Neuronal stem cell (in vitro differentiated cells): ENCODE measurements at regions not wholly inside any gene's neighbourhood (a gene's known extent, or its start where the extent isn't known, plus 50 kb on each side); places are given as distances from the start of the nearest gene placed in this dataset.

Experiments
- DNase-seq: peaks from one replicate; pipeline ENCODE4 v3.0.0-alpha.2; 2013; ENCODE audit warnings: low spot score
- H2AFZ ChIP-seq: one replicate; pipeline ENCODE4 v1.6.1; 2013; ENCODE audit warnings: mild to moderate bottlenecking, low read length, inconsistent platforms
- H2AK5ac ChIP-seq: 2 replicates; pipeline ENCODE4 v1.6.1; 2013; ENCODE audit warnings: low read depth, mild to moderate bottlenecking, inconsistent platforms, low read length, moderate library complexity, mixed read lengths
- H2BK120ac ChIP-seq: 2 replicates; pipeline ENCODE4 v1.6.1; 2013; ENCODE audit warnings: low read depth, mild to moderate bottlenecking, inconsistent platforms, low read length, moderate library complexity, mixed read lengths
- H2BK12ac ChIP-seq: one replicate; pipeline ENCODE4 v1.6.1; 2013; ENCODE audit warnings: low read length, inconsistent platforms
- H2BK15ac ChIP-seq: 2 replicates; pipeline ENCODE4 v1.6.1; 2013; ENCODE audit warnings: mild to moderate bottlenecking, low read length, inconsistent platforms, mixed read lengths
- H2BK5ac ChIP-seq: one replicate; pipeline ENCODE4 v1.6.1; 2013; ENCODE audit warnings: inconsistent platforms, mild to moderate bottlenecking, low read length, moderate library complexity
- H3K14ac ChIP-seq: one replicate; pipeline ENCODE4 v1.6.1; 2013; ENCODE audit warnings: low read length, inconsistent platforms
- H3K18ac ChIP-seq: 2 replicates; pipeline ENCODE4 v1.6.1; 2013; ENCODE audit warnings: low read length, inconsistent platforms
- H3K23ac ChIP-seq: 2 replicates; pipeline ENCODE4 v1.6.1; 2013; ENCODE audit warnings: low read depth, mild to moderate bottlenecking, mixed read lengths, low read length, inconsistent platforms; ENCODE audit not compliant: poor library complexity
- H3K27ac ChIP-seq: replicated peaks from 3 replicates; pipeline ENCODE4 v1.5.1; 2013; ENCODE audit warnings: low read length, inconsistent platforms
- H3K27me3 ChIP-seq, 3 experiments: 2 replicates each; pipeline ENCODE4 v1.6.1; 2013; ENCODE audit warnings: low read length in 3 of 3, mild to moderate bottlenecking in 2 of 3, inconsistent platforms in 1 of 3, low read depth in 1 of 3, mixed read lengths in 1 of 3, moderate library complexity in 1 of 3; ENCODE audit not compliant: control insufficient read depth in 3 of 3, insufficient read depth in 3 of 3
- H3K36me3 ChIP-seq, 2 donors: replicated peaks in 1 of 2; 2 replicates each; pipeline ENCODE4 v1.6.1; 2013; ENCODE audit warnings: low read length in 2 of 2; ENCODE audit not compliant: control insufficient read depth in 2 of 2, insufficient read depth in 2 of 2
- H3K4ac ChIP-seq: 2 replicates; pipeline ENCODE4 v1.6.1; 2013; ENCODE audit warnings: inconsistent platforms, mild to moderate bottlenecking, low read length, moderate library complexity
- H3K4me1 ChIP-seq, 2 donors: 1 replicate in 1 of 2; 2 replicates in 1 of 2; pipeline ENCODE4 v1.6.1; 2013; ENCODE audit warnings: low read length in 2 of 2, low read depth in 1 of 2; ENCODE audit not compliant: control insufficient read depth in 2 of 2, insufficient read depth in 1 of 2
- H3K4me2 ChIP-seq: one replicate; pipeline ENCODE4 v1.6.1; 2013; ENCODE audit warnings: mild to moderate bottlenecking, low read length, inconsistent platforms; ENCODE audit not compliant: insufficient read depth, poor library complexity, severe bottlenecking
- H3K4me3 ChIP-seq, 2 donors: 2 replicates each; pipeline ENCODE4 v1.5.1; 2013; ENCODE audit warnings: low read length in 2 of 2, mild to moderate bottlenecking in 2 of 2, inconsistent platforms in 1 of 2, moderate library complexity in 1 of 2
- H3K79me1 ChIP-seq: one replicate; pipeline ENCODE4 v1.6.1; 2013; ENCODE audit warnings: low read depth, mild to moderate bottlenecking, inconsistent platforms, low read length, moderate library complexity
- H3K9ac ChIP-seq: one replicate; pipeline ENCODE4 v1.6.1; 2013; ENCODE audit warnings: mild to moderate bottlenecking, low read depth, low read length, inconsistent platforms; ENCODE audit not compliant: poor library complexity
- H3K9me3 ChIP-seq, 2 donors: replicated peaks in 1 of 2; 2 replicates each; pipeline versions ENCODE3 to v1.6.1; 2013; ENCODE audit warnings: low read length in 2 of 2, mild to moderate bottlenecking in 2 of 2, inconsistent platforms in 1 of 2, low read depth in 1 of 2, mixed read lengths in 1 of 2, moderate library complexity in 1 of 2; ENCODE audit not compliant: control insufficient read depth in 2 of 2, insufficient read depth in 1 of 2
- H4K8ac ChIP-seq: one replicate; pipeline ENCODE4 v1.6.1; 2013; ENCODE audit warnings: low read depth, mild to moderate bottlenecking, inconsistent platforms, low read length, moderate library complexity
- H4K91ac ChIP-seq: one replicate; pipeline ENCODE4 v1.6.1; 2013; ENCODE audit warnings: low read length, low read depth, mild to moderate bottlenecking, inconsistent platforms; ENCODE audit not compliant: poor library complexity
- WGBS, 2 donors: extraction: QIAGEN DNeasy Blood & Tissue Kit; methylation state at CpG; one replicate each; pipeline ENCODE4 v1.1.7; 2013; ENCODE audit warnings: missing lambda C conversion rate in 2 of 2, mixed read lengths in 1 of 2; ENCODE audit not compliant: insufficient read length in 2 of 2, insufficient replicate concordance in 1 of 2; ENCODE audit errors: extremely low coverage in 2 of 2; 5-methylcytosine and 5-hydroxymethylcytosine counted together

GRCh38 chr15:85311647-85312046 lies 68.8 kb upstream of the AKAP13 start:
- Histone ChIP-seq H3K18ac (no peak overlapping the region), H3K36me3 (no peaks in the 10 kb centered on the region), H2BK5ac (no peak overlapping the region), H3K4me1 (peaks cover 5 to 7% of the 10 kb centered on the region in 2 donors), H2AK5ac (no peak overlapping the region), H3K27me3 (no peaks in the 10 kb centered on the region), H3K14ac (no peak overlapping the region), H3K23ac (no peak overlapping the region), H4K8ac (no peak overlapping the region), H2BK15ac (no peak overlapping the region), H3K4me3 (no peak overlapping the region), H3K27ac (no peak overlapping the region), H3K4ac (no peak overlapping the region), H2BK12ac (no peak overlapping the region), H4K91ac (no peak overlapping the region), H2AFZ (no peak overlapping the region), H3K79me1 (no peaks in the 10 kb centered on the region), H3K4me2 (no peak overlapping the region), H3K9ac (no peak overlapping the region), H2BK120ac (no peak overlapping the region), H3K9me3 (peaks cover 0 to 5% of the 10 kb centered on the region in 2 donors)
- WGBS, 2 donors, result no CpG with 5 or more reads among the region's 2 CpGs
- no peak for DNase-seq

- no peak for DNase-seq
- no peak overlapping the region for H3K4ac ChIP-seq
- no peak overlapping the region for H2BK120ac ChIP-seq
- no CpG with 5 or more reads among the region's 5 CpGs for WGBS, 2 donors
- H3K4me3 ChIP-seq, result no peak overlapping the region
- H3K18ac ChIP-seq, result no peak overlapping the region
- peaks cover 0 to 5% of the 10 kb centered on the region in 2 donors for H3K9me3 ChIP-seq
- H2AK5ac ChIP-seq, result no peak overlapping the region
- no peaks in the 10 kb centered on the region for H3K36me3 ChIP-seq
- H3K27me3 ChIP-seq, result no peaks in the 10 kb centered on the region
- no peak overlapping the region for H2AFZ ChIP-seq
- no peak overlapping the region for H2BK15ac ChIP-seq
- H2BK5ac ChIP-seq, result no peak overlapping the region
- H3K23ac ChIP-seq, result no peak overlapping the region
- H3K27ac ChIP-seq, result no peak overlapping the region
- H4K8ac ChIP-seq, result no peak overlapping the region
- H3K9ac ChIP-seq, result no peak overlapping the region
- no peaks in the 10 kb centered on the region for H3K79me1 ChIP-seq
- no peak overlapping the region for H4K91ac ChIP-seq
- H3K4me1 ChIP-seq, result peaks cover 5 to 8% of the 10 kb centered on the region in 2 donors
- H2BK12ac ChIP-seq, result no peak overlapping the region
- H3K4me2 ChIP-seq, result no peak overlapping the region
- no peak overlapping the region for H3K14ac ChIP-seq
These were observed 67.9 kb upstream of the AKAP13 start for GRCh38 chr15:85312486-85312885.

- Histone ChIP-seq H3K4me3 (no peak overlapping the region), H3K9me3 (peaks cover 0 to 5% of the 10 kb centered on the region in 2 donors), H3K27me3 (no peaks in the 10 kb centered on the region), H3K27ac (no peak overlapping the region), H3K23ac (no peak overlapping the region), H4K8ac (no peak overlapping the region), H3K36me3 (no peaks in the 10 kb centered on the region), H2AFZ (no peak overlapping the region), H2BK15ac (no peak overlapping the region), H2BK5ac (no peak overlapping the region), H4K91ac (no peak overlapping the region), H3K79me1 (no peaks in the 10 kb centered on the region), H3K18ac (no peak overlapping the region), H3K9ac (no peak overlapping the region), H2AK5ac (no peak overlapping the region), H3K14ac (no peak overlapping the region), H3K4ac (no peak overlapping the region), H2BK120ac (no peak overlapping the region), H3K4me2 (no peak overlapping the region), H2BK12ac (no peak overlapping the region), H3K4me1 (peaks cover 5 to 8% of the 10 kb centered on the region in 2 donors)
- DNase-seq, result no peak
- no CpG with 5 or more reads among the region's 2 CpGs for WGBS, 2 donors
These were observed 67.5 kb upstream of the AKAP13 start for GRCh38 chr15:85312929-85313331.

GRCh38 chr15:85313339-85313738 lies 67.1 kb upstream of the AKAP13 start:
- WGBS, 2 donors, result no CpG with 5 or more reads among the region's 1 CpG
- Histone ChIP-seq H2BK5ac (no peak overlapping the region), H3K4me2 (no peak overlapping the region), H3K18ac (no peak overlapping the region), H2AK5ac (no peak overlapping the region), H2BK15ac (no peak overlapping the region), H4K8ac (no peak overlapping the region), H2BK12ac (no peak overlapping the region), H3K9ac (no peak overlapping the region), H2AFZ (no peak overlapping the region), H3K27me3 (no peaks in the 10 kb centered on the region), H3K14ac (no peak overlapping the region), H3K9me3 (peaks cover 0 to 5% of the 10 kb centered on the region in 2 donors), H3K27ac (no peak overlapping the region), H3K4ac (no peak overlapping the region), H2BK120ac (no peak overlapping the region), H3K4me1 (peaks cover 5 to 8% of the 10 kb centered on the region in 2 donors), H3K79me1 (no peaks in the 10 kb centered on the region), H3K23ac (no peak overlapping the region), H3K4me3 (no peak overlapping the region), H4K91ac (no peak overlapping the region), H3K36me3 (no peaks in the 10 kb centered on the region)
- no peak for DNase-seq
